ENCODE measurements at regions not wholly inside any gene's neighbourhood (a gene's known extent, or its start where the extent isn't known, plus 50 kb on each side); places are given as distances from the start of the nearest gene placed in this dataset.

DNA sequence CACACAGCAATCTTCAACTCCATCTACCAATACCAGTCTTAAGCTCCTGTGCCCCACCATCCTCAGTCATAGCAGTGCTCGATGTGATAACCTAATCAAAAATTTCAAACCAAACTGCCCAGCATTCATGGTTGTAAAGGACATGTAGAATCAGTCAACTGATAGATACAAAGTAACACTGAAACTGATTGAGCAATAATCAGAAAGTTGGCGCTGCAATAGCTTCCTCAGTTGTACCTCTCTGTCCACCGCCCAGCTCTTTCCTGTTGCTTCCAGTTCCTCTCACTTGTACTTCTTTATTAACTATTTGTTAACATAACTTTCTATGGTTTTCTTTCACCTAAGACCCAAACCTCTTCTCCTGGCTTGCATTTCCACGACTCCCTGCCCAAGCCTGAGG, 745.7 kb downstream of the PDCD6IP start:
- no peaks in the 10 kb centered on the region for H3K36me3 ChIP-seq
- TF ChIP-seq, protein P1, sequence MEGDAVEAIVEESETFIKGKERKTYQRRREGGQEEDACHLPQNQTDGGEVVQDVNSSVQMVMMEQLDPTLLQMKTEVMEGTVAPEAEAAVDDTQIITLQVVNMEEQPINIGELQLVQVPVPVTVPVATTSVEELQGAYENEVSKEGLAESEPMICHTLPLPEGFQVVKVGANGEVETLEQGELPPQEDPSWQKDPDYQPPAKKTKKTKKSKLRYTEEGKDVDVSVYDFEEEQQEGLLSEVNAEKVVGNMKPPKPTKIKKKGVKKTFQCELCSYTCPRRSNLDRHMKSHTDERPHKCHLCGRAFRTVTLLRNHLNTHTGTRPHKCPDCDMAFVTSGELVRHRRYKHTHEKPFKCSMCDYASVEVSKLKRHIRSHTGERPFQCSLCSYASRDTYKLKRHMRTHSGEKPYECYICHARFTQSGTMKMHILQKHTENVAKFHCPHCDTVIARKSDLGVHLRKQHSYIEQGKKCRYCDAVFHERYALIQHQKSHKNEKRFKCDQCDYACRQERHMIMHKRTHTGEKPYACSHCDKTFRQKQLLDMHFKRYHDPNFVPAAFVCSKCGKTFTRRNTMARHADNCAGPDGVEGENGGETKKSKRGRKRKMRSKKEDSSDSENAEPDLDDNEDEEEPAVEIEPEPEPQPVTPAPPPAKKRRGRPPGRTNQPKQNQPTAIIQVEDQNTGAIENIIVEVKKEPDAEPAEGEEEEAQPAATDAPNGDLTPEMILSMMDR (IDR thresholded peaks at IDR 0.05): no peak
- no peak for TF ChIP-seq POLR2A (IDR thresholded peaks at IDR 0.05)
- no peak for TF ChIP-seq EP300 (IDR thresholded peaks at IDR 0.05)
- TF ChIP-seq POLR2AphosphoS5 (IDR thresholded peaks at IDR 0.05): no peak
- no peaks in the 10 kb centered on the region for H3K9me3 ChIP-seq
- intact Hi-C loops (cut with DNase I): no loop called here
- DNase-seq: no peak
- H3K27ac ChIP-seq: no peak overlapping the region
- no peak overlapping the region for H3K4me3 ChIP-seq
- whole genome bisulfite sequencing, 2 donors: 71 to 78% methylated on average over 4 of the region's 4 CpGs
- H3K4me1 ChIP-seq: no peaks in the 10 kb centered on the region
- H3K27me3 ChIP-seq: no peaks in the 10 kb centered on the region

DNA sequence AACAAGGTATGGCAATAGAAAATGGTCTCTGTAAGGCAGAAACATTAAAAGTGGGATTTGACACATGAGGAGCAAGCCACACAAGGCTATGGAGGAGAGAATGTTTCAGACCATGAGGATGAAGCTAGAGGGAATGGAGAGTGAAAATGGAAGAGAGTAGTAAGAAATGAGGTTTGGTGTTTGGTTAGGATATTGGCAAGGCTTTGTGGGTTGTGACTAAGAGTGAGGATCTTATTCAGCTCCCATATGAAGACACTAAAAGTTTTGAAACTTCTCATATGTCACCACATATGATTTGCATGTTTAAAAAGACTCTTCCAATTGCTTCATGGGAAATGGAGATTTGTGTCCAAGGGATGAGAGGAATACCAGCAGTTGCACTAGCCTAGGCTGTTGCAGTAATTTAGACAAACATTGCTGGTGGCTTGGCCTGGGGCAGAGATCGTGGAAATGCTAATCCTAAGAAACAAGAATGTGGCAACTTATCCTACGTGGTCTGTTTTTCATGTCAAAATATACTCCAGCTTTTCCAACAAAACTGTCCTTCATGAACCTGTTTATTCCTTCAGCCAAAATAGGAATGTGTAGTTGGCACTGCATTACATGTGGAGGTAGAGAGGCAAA, 749.0 kb downstream of the PDCD6IP start:
- H3K4me3 ChIP-seq: no peak overlapping the region
- 79 to 90% methylated on average over 2 of the region's 2 CpGs for WGBS, 2 donors
- TF ChIP-seq EP300 (IDR thresholded peaks at IDR 0.05): no peak
- TF ChIP-seq, protein P1 (IDR thresholded peaks at IDR 0.05): no peak
- no peak for TF ChIP-seq POLR2A (IDR thresholded peaks at IDR 0.05)
- TF ChIP-seq POLR2AphosphoS5 (IDR thresholded peaks at IDR 0.05): no peak
- H3K36me3 ChIP-seq: no peaks in the 10 kb centered on the region
- no peaks in the 10 kb centered on the region for H3K4me1 ChIP-seq
- H3K9me3 ChIP-seq: no peaks in the 10 kb centered on the region
- intact Hi-C loops (cut with DNase I): no loop called here
- H3K27me3 ChIP-seq: no peaks in the 10 kb centered on the region
- no peak for DNase-seq
- H3K27ac ChIP-seq: no peak overlapping the region

DNA sequence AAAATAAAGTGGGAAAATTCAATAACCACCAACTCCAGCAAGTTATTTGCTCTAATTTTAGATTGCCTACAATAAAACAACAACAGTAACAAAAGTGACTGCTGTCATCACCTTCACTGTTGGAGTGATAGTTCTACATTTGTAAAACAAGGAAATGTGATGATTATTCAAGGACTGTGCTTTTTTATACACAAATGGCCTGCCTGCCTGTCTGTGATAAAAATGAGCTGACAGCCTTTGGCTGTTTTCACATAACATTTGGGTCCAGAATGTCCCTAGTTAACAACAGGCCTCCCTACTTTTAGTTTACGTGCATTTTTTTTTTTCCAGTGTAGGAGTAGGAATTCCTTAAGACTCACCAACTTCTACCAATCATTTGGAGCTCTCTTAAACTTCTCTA, 768.8 kb downstream of the PDCD6IP start:
- no peaks in the 10 kb centered on the region for H3K27me3 ChIP-seq
- H3K36me3 ChIP-seq: no peaks in the 10 kb centered on the region
- peaks cover 0 to 7% (median 0%) of the 10 kb centered on the region in 4 donors for H3K9me3 ChIP-seq
- no peak overlapping the region for H3K27ac ChIP-seq
- WGBS, 2 donors: 70 to 82% methylated on average over 1 of the region's 1 CpG
- intact Hi-C loops (cut with DNase I): no loop called here
- no peak for DNase-seq
- no peaks in the 10 kb centered on the region for H3K4me1 ChIP-seq
- TF ChIP-seq POLR2AphosphoS5 (IDR thresholded peaks at IDR 0.05) (no peak), EP300 (IDR thresholded peaks at IDR 0.05) (no peak), POLR2A (IDR thresholded peaks at IDR 0.05) (no peak)
- TF ChIP-seq, protein P1 (IDR thresholded peaks at IDR 0.05): no peak
- H3K4me3 ChIP-seq: no peak overlapping the region

DNA sequence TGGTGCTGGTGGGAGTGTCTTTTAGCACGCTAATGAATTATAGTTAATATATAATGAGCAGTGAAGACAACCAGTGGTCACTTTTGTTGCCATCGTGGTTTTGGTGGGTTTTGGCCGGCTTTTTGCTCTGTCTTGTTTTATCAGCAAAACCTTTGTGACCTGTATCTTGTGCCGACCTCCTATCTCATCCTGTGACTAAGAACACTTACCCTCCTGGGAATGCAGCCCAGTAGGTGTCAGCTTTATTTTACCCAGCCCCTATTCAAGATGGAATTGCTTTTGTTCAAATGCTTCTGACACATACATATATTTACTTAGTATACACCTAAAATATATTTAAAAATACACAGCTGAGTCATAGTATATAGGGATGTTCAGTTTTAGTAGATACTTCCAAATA, 770.3 kb downstream of the PDCD6IP start:
- Histone ChIP-seq H3K27me3 (no peaks in the 10 kb centered on the region), H3K4me1 (no peaks in the 10 kb centered on the region), H3K27ac (no peak overlapping the region), H3K4me3 (no peak overlapping the region), H3K9me3 (peaks cover 0 to 2% (median 0%) of the 10 kb centered on the region in 4 donors), H3K36me3 (no peaks in the 10 kb centered on the region)
- TF ChIP-seq POLR2A (IDR thresholded peaks at IDR 0.05) (no peak), POLR2AphosphoS5 (IDR thresholded peaks at IDR 0.05) (no peak), EP300 (IDR thresholded peaks at IDR 0.05) (no peak)
- TF ChIP-seq, protein P1 (IDR thresholded peaks at IDR 0.05): no peak
- intact Hi-C loops (cut with DNase I): no loop called here
- no peak for DNase-seq
- 49 to 75% methylated on average over 4 of the region's 4 CpGs for WGBS, 2 donors

DNA sequence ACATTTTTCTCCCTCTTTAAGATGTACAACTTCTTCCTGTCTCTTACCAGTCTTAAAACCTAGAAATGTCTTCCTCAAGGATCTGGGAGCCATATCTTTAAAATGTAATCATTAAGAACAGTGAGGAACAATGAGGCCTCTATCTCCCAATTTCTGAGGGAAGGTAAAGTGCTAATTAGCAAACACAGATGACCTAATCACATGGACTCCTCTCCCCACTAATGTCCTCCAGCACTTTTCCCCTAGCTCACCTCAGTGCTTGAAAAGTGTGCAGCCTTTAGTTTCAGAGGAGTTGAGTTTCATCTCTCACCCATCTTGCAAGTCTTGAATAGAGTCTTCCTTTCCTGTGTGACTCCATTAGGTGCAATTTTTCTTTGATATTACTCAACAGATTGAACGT, 771.0 kb downstream of the PDCD6IP start:
- no peak overlapping the region for H3K4me3 ChIP-seq
- TF ChIP-seq EP300 (IDR thresholded peaks at IDR 0.05): no peak
- TF ChIP-seq POLR2AphosphoS5 (IDR thresholded peaks at IDR 0.05): no peak
- TF ChIP-seq, protein P1 (IDR thresholded peaks at IDR 0.05): no peak
- TF ChIP-seq POLR2A (IDR thresholded peaks at IDR 0.05): no peak
- 44 to 58% methylated on average over 1 of the region's 1 CpG for WGBS, 2 donors
- no peak overlapping the region for H3K27ac ChIP-seq
- DNase-seq: no peak
- peaks cover 0 to 2% (median 0%) of the 10 kb centered on the region in 4 donors for H3K9me3 ChIP-seq
- intact Hi-C loops (cut with DNase I): no loop called here
- H3K36me3 ChIP-seq: no peaks in the 10 kb centered on the region
- no peaks in the 10 kb centered on the region for H3K27me3 ChIP-seq
- no peaks in the 10 kb centered on the region for H3K4me1 ChIP-seq

All from sigmoid colon (tissue), 6 donors.